Eye (tissue), 1 donor: ENCODE measurements at regions not wholly inside any gene's neighbourhood (a gene's known extent, or its start where the extent isn't known, plus 50 kb on each side); places are given as distances from the start of the nearest gene placed in this dataset.
"Not testable (repeated sequence)": the region's sequence is repeated elsewhere in the genome, so short reads cannot be mapped to it uniquely, and the experiment has no call there.

Source experiments
- DNase-seq: peaks from one replicate; pipeline ENCODE4 v3.0.0-alpha.2; 2015

DNA sequence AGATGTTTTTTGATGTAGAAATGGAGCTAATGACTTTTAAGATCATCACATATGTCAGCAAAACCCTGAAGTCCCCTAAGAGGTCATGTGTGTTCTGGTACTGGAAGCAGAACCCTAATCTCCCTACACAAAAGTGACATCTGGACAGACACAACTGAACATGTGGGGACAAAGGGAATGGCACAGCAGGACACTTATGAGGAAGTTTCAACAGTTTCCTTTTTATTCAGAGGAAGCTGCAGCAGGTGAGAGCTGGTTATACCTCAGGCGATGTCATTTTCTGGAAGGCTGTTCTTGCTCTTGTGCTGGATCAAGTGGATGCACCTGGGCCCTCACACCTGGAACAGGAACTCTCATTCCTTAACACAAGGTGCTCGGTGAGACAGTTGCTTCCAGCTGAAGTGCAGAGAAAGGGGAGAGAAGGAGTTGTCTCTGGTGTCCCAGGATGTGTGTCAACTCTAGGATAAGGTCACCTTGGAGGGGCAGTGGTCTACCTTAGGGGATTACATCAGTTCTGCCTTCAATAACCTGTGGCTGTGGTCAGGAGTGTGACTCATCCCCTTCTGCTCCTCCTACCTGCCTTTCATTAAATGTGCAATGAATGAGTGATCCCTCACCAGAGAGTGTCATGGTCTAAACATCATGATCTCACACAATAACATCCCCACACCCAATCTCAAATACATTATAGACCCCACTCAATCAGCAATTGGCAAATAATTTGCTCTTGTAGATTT lies 463.4 kb downstream of the TMEM121 start:
- no peak for DNase-seq

DNA sequence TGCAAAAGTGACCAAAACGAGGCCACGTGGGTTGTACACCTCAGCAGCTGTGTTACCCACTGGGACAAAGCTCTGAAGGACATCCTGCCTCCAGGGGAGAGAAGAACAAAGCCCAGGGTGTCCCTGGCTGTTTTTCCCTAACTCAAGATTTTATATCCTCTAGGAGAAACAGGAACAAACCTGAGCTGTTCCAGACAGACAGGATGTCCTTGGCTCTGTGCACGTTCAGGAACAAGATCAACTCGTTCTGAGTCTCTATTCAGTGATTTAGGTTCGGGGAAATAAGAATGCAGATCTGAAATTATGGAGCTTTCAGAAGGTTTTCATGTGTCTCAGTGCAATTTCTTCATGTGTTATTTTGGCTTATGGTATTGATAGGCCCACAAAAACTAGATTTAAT lies 465.3 kb downstream of the TMEM121 start:
- not testable (repeated sequence) for DNase-seq

DNA sequence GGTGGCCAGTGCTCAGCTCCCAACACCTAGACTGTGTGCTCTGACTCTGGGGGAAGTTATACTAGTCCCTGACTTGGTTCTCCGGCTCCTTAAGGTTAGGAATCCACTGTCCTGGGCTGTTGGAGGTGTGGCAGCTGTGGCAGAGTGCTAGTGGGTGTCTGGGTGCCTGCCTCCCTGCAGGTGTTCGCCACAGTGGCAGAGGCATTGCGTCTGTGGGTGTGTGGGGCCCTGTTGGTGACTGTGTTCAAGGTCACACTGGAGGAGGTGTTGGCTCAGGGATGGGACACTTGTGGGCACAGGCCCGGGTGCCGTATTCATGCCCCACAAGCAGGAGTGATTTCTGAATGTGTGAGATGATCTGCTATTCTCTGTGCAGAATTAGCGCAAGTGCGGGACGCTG lies 467.4 kb downstream of the TMEM121 start:
- no peak for DNase-seq

DNA sequence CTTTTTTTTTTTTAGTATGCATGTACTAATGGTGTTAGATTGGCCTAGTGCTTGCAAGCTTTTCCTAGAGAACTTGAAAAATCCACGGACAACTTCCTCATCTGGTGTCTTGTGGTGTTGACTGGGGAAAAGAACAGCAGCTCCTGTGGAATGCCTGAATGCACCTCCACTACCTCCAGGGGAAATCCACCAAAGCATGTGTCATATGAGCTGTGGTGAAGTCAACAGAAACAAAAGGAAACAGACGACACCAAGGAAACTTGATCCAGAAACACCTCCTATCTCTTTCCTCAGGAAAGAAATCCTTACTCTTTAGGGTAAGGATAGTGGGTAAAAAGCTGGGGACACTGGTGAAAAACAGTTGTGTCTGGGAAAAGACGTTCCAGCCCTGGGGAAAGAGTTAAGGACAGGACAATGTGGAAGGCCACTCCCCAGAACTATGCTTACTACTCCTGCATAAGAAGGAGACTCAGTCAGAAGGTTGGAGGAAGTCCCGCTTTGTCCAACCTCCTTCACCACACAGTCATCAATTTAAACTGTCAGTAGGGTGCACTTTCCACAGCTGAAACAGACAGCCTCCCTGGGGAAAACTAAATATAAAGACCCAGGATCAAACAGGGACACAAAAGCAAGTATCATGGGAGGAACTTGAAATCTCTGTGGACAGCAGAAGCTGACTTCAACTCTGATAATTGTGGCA lies 468.8 kb downstream of the TMEM121 start:
- DNase-seq = not testable (repeated sequence)

DNA sequence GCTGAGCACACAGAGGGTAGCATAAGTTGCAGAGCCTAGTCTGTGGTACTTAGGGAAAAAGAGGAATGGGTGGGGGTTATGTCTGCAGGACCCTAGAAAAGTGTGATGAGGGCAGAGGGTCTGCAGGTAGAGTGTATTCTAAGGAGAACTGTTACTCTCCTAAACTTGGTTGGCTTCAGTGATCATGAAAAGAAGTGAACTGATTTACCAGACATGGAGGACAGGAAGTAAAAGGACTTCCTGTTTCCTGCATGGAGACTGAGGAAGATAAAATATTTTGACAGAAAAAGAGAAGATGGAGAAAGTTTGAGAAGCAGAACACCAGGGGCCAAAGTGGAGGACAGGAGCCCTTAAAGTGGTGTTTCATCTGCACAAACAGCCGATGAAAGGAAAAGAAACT lies 472.2 kb downstream of the TMEM121 start:
- not testable (repeated sequence) for DNase-seq

DNA sequence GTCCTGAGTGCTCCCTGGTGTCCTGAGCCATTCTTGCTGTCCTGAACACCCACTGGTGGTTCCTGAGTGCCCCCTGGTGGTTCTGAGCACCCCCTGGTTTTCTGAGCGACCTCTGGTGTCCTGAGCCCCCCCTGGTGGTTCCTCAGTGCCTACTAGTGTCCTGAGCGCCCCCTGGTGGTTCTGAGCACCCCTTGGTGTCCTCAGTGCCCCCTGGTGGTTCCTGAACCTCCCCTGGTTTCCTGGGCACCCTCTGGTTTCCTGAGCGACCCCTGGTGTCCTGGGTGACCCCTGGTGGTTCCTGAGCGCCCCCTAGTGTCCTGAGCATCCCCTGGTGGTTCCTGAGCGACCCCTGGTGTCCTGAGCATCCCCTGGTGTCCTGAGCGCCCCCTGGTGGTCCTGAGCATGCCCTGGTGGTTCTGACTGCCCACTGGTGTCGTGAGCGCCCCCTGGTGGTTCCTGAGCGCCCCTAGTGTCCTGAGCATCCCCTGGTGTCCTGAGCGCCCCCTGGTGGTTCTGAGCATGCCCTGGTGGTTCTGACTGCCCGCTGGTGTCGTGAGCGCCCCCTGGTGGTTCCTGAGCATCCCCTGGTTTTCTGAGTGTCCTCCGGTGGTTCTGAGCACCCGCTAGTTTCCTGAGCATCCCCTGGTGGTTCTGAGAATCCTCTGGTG lies 473.1 kb downstream of the TMEM121 start:
- DNase-seq = no peak

DNA sequence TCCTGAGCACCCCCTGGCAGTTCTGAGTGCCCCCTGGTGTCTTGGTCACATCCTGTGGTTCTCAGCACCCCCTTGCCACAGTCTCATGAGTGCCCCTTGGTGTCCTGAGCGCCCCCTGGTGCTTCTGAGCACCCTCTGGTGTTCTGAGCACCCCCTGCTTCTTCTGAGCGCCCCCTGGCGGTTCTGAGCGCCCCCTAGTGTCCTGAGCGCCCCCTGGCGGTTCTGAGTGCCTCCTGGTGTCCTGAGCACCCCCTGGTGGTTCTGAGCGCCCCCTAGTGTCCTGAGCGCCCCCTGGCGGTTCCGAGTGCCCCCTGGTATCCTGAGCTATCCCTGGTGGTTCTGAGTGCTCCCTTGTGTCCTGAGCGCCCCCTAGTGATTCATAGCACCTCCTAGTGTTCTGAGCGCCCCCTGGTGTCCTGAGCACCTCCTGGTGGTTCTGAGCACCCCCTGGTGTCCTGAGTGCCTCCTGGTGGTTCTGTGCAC lies 473.7 kb downstream of the TMEM121 start:
- DNase-seq = not testable (repeated sequence)

DNA sequence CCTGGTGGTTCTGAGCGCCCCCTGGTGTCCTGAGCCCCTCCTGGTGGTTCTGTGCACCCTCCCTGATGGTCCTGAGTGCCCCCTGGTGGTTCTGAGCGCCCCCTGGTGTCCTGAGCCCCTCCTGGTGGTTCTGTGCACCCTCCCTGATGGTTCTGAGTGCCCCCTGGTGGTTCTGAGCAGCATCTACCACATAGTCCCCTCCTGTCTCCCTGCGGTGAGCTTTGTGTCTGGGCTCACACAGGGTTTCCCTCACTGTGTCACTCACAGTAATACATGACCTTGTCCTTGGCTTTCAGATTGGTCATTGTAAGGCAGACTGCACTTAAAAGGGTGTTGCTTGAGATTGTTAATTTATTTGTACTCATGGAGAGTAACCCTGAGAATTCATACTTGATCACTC lies 474.9 kb downstream of the TMEM121 start:
- not testable (repeated sequence) for DNase-seq

DNA sequence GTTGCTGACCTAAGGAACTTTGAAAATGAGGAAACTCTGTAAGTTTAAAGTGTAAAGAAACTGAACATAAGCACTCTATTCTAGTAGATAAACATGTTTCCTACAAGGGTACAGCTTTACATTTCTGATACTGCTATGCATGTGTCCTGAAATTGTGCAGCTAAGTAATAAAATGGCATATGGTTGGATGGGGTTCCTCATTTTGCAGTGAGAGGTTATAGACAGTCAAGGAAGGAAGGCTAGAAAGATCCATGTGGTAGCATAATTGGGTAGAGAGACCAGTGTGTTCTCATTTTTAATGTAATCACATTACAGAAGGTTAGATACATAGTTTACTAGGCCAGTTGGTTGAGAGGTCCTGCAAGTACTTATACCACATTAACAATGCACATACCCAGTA lies 477.0 kb downstream of the TMEM121 start:
- no peak for DNase-seq

DNA sequence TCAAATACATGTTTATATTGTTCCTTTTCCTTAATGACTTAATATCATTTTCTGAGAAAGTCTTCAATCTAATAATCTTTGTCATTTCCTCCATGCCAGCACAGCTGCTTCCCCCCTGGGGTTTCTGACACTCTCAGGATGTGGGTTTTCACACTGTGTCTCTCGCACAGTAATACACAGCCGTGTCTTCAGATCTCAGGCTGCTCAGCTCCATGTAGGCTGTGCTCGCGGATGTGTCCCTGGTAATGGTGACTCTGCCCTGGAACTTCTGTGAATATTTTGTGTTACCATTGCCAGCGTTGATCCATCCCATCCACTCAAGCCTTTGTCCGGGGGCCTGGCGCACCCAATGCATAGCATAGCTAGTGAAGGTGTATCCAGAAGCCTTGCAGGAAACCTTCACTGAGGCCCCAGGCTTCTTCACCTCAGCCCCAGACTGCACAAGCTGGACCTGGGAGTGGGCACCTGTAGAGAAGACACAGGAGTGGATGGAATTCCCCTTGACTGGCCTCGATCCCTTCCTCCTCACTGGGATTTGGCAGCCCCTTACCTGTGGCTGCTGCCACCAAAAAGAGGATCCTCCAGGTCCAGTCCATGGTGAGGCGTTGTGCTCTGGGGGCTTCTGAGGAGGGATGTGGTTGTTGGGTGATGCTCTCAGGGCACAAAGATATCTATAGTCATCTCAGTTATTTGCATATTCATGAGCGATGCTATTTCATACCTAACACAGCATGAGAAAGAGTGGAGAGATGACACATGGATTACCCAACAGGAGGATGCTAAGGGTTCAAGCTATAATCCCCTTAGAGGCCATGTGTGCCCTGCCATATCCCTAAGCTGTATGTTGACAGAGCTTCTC lies 478.8 kb downstream of the TMEM121 start:
- DNase-seq = not testable (repeated sequence)

DNA sequence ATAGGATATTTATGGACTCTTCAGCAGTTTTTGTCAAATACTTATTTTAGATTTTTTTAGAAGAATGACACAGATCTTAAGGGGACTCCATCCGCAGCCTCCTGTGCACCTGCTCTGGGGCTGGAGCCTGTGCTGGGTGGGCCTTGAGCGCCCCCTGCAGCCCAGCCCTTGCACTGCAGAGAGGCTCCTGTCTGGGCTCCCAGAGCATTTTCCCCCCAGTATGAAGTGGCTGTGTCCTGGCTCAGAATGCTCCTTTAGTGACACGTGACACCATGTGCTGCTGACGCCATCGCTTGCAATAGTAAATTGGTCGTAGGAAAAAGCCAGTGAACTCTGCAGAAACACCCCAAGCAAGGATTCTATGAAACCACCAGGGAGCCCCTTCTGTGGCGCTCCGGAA lies 479.7 kb downstream of the TMEM121 start:
- not testable (repeated sequence) for DNase-seq

DNA sequence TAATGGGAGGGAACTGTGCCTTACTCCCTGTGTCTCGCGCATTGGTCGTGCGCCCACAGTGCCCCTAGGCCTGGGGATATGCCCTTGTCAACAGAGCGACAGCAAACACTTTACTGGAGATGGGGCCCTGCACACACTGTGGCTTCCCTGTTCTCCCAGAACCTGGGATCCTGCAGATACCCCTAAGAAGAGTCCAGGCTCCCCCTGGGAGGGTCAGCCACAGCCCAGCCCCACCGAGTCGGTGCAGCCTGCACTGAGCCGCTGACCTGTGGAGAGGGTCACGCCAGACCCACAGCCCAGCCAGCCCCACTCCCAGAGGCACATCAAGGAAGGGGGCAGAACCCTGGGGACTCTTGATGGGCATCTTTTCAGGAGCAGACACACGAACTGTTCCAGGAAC lies 480.3 kb downstream of the TMEM121 start:
- not testable (repeated sequence) for DNase-seq

DNA sequence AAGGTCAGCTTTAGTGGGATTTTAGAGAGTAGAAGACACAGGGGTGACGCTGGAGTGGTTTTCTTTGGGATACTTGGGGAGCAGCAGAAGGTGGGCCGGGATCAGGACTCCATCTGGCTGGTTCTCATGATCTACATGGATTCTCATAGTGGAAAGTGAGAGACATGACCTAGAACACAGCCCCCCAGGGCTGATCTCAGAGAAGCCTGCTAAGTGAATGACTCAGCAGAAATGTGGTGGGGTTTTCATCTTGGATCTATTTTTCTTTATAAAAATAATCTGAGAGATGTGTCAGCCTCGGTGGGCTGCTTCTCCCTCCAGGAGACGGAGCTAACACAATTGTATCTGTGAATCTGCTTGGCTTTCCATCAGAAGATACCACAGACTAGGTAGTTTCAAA lies 484.4 kb downstream of the TMEM121 start:
- no peak for DNase-seq

DNA sequence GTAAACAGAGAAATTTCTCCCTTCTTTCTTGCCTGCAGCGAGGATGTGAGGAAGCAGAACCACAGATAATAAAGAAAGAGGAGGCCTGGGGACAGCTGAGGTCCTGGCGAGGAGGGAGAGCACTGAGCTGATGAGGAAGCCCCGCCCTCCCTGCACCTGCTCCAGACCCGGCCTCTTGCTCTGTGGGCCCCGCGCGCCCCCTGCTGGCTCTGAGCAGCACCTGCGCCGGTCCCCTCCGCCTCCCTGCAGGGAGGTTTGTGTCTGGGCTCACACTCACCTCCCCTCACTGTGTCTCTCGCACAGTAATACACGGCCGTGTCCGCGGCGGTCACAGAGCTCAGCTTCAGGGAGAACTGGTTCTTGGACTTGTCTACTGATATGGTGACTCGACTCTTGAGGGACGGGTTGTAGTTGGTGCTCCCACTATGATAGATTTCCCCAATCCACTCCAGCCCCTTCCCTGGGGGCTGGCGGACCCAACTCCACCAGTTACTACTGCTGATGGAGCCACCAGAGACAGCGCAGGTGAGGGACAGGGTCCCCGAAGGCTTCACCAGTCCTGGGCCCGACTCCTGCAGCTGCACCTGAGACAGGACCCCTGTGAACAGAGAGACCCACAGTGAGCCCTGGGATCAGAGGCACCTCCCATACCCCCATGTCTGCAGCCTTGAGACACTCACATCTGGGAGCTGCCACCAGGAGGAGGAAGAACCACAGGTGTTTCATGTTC lies 485.4 kb downstream of the TMEM121 start:
- DNase-seq = not testable (repeated sequence)

DNA sequence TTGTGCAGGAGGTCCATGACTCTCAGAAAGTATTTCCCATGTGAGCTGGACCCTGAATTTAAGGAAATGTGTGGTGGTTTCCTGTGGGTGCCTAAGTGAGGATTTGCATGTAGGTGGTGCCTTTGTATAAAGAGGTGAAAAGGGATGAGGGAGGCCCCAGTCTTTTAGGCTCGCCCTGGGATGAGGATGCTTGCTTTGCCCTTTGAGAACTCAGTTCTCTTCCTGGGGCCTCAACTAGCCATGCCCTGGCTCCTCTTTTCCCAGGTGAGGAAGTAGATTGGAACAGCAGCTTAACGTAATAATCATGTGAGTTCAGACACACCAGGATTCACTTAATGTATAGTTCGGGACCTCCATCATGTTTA lies 486.0 kb downstream of the TMEM121 start:
- not testable (repeated sequence) for DNase-seq

DNA sequence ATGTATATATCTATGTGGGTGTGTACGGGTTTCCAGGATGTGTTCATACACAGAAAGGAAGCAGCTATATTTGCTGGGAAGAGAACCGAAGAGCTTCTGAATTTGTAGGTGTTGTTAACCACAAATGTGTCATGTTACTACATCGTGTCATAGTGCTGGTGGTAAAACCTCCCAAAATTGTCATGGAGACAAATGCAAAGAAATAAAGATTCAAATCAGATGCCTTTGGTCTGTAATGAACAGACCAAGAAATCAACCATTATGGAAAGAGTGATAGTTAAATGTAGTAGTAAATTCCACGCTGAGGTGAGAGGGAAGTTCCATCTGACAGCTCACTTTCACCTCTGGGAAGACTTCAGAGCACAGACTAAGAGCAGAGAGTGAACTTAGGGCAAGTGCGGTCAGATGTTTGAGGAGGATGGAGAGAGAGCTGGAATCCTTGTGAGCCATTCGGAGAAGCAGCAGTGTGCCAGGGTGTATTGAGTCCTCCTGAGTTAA lies 487.5 kb downstream of the TMEM121 start:
- DNase-seq = no peak

DNA sequence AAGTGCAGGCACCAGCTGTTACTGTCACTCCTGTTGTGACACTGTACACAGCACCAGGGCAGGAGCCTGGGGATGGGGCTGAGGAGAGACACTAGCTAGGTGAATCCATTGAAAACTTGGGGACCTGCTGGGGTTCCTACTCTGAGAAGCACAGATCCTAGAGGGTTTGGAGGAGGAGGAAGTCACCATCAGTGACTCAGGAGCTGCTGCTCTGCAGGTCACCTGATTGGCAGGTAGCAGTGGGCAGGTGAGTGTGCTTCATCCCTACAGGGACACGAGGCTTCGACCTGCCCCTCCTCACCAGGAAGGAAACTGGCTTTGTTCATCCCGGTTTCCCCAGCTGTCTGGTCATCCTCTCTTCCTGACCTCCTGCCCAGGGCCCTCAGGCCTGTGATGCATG lies 491.6 kb downstream of the TMEM121 start:
- DNase-seq = not testable (repeated sequence)

DNA sequence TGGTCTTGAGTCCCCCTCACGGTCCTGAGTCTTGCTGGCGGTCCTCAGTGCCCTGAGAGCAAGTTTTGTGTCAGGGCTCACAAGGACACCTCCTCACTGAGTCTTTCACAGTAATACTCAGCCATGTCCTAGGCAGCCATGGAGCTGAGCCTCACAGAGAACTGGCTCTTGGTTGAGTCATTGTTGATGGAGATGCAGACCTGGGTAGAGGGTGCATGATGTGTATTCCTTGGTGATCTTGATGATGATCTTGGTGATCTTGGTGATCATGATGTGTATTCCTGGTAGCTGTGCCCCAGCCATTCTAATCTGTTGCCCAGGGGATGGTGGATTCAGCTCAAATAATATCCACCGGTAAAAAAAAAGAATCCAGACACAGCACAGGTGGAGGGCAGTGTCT lies 495.4 kb downstream of the TMEM121 start:
- DNase-seq = no peak

DNA sequence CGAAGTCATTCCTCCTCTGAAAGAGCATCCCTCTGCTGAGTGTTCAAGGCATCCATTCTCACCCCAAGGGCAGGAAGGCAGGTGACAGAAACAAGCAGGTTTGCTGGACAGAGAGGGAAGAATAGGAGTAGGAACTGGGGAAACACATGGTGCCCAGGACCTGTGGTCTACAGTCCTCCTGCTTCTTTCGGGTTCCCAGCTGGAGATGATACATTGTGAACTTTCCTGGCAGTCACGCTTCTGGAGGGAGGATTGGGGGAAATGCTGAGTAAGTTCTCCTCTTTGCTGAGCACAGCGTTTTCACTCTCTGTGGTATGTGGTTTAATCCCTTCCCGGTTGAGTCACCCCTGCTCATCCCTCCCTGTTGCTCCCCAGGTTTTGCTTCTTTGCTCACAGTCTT lies 496.3 kb downstream of the TMEM121 start:
- not testable (repeated sequence) for DNase-seq

DNA sequence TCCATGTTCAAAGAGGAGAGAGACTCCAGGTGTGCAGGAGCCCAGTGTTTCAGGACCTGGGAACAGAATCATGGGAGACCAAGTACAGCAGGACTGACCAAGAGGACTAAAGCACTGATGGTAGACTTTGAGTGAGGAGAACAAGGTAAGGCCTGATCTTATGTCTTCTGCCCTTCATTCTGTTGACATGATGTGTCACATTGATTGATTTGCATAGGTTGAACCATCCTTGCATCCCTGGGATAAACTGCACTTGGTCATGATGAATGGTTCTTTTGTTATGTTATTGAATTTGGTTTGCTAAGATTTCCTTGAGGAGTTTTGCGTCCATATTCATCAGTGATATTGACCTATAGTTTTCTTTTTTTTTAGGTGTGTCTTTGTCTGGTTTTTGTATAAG lies 497.0 kb downstream of the TMEM121 start:
- no peak for DNase-seq

DNA sequence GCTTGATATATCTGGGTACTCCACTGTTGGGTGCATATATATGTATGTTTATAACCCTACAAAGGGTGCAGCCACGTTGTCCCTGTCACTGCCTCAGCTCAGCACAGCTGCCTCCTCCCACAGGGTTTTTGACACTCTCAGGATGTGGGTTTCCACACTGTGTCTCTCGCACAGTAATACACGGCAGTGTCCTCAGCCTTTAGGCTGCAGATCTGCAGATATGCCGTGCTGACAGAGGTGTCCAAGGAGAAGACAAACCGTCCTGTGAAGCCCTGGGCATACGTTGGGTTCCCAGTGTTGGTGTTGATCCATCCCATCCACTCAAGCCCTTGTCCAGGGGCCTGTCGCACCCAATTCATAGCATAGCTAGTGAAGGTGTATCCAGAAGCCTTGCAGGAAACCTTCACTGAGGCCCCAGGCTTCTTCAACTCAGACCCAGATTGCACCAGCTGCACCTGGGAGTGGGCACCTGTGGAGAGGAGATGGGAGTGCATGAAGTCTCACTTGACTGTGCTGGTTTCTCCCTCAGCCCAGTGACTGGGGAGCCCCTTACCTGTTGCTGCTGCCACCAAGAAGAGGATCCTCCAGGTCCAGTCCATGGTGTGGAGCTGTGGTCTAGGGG lies 498.7 kb downstream of the TMEM121 start:
- DNase-seq = no peak
